SK-N-SH (cell line): ENCODE measurements at regions not wholly inside any gene's neighbourhood (a gene's known extent, or its start where the extent isn't known, plus 50 kb on each side); places are given as distances from the start of the nearest gene placed in this dataset.

Experiments
- EZH2phosphoT487 ChIP-seq: fragments of 200-600 bp; sonication (generic); IDR thresholded peaks from 2 replicates; pipeline ENCODE4 v1.6.1; 2017; ENCODE audit warnings: low read depth, mixed run types, mild to moderate bottlenecking, antibody characterized with exemption, moderate library complexity, borderline replicate concordance
- POLR2AphosphoS5 ChIP-seq: IDR thresholded peaks from 2 replicates; pipeline ENCODE4 v1.6.1; 2012; ENCODE audit warnings: low read depth, low read length
- TEAD4 ChIP-seq: IDR thresholded peaks from 2 replicates; pipeline ENCODE4 v1.4.0; 2012; ENCODE audit warnings: mild to moderate bottlenecking, borderline replicate concordance; ENCODE audit not compliant: insufficient read depth

- TF ChIP-seq EZH2phosphoT487 = no peak
- no peak for TF ChIP-seq POLR2AphosphoS5
- TF ChIP-seq TEAD4 = no peak
Measured at GRCh38 chr5:125053179-125053578, 306.7 kb upstream of the ZNF608 start.
